GM23338 (cell line): ENCODE measurements at regions not wholly inside any gene's neighbourhood (a gene's known extent, or its start where the extent isn't known, plus 50 kb on each side); places are given as distances from the start of the nearest gene placed in this dataset.

Source experiments
- CREB1 ChIP-seq: fragments of 250-450 bp; sonication (Bioruptor Pico); IDR thresholded peaks from 2 replicates; pipeline ENCODE4 v1.5.0; 2020; ENCODE audit warnings: low read depth, mild to moderate bottlenecking, moderate library complexity
- EZH2 ChIP-seq: fragments of 200-600 bp; sonication (generic); IDR thresholded peaks from one replicate; pipeline ENCODE4 v1.8.0; 2017; ENCODE audit warnings: antibody characterized with exemption, mild to moderate bottlenecking, low read depth; ENCODE audit not compliant: unreplicated experiment
- EZH2phosphoT487 ChIP-seq: fragments of 200-600 bp; sonication (generic); IDR thresholded peaks from one replicate; pipeline ENCODE4 v1.8.1; 2018; ENCODE audit warnings: antibody characterized with exemption; ENCODE audit not compliant: unreplicated experiment
- JUNB ChIP-seq: IDR thresholded peaks from one replicate; pipeline ENCODE4 v1.6.1; 2016; ENCODE audit warnings: antibody characterized with exemption; ENCODE audit not compliant: unreplicated experiment
- POLR2AphosphoS5 ChIP-seq: IDR thresholded peaks from 2 replicates; pipeline ENCODE4 v1.6.1; 2016; ENCODE audit warnings: antibody characterized with exemption, low read depth
- TF ChIP-seq, protein P1 (sequence below), 2 experiments: fragments of 200-600 bp in 1 of 2; sonication (generic) in 1 of 2; conservative IDR thresholded peaks; 2 replicates each; pipeline versions ENCODE4 v1.5.1 to v1.6.1; 2016 to 2017; ENCODE audit warnings: antibody characterized with exemption in 2 of 2, low read depth in 2 of 2, mild to moderate bottlenecking in 2 of 2, moderate library complexity in 1 of 2
- TF ChIP-seq, protein P2 (sequence below): IDR thresholded peaks from 2 replicates; pipeline ENCODE4 v1.6.1; 2016; ENCODE audit warnings: antibody characterized with exemption
- TF ChIP-seq, protein P3 (sequence below): IDR thresholded peaks from one replicate; pipeline ENCODE4 v1.6.1; 2018; ENCODE audit warnings: antibody characterized with exemption; ENCODE audit not compliant: unreplicated experiment

GRCh38 chr22:27089264-27089663 is 431.9 kb downstream of the MIAT start:
- no peak for TF ChIP-seq POLR2AphosphoS5
- TF ChIP-seq, protein P1, sequence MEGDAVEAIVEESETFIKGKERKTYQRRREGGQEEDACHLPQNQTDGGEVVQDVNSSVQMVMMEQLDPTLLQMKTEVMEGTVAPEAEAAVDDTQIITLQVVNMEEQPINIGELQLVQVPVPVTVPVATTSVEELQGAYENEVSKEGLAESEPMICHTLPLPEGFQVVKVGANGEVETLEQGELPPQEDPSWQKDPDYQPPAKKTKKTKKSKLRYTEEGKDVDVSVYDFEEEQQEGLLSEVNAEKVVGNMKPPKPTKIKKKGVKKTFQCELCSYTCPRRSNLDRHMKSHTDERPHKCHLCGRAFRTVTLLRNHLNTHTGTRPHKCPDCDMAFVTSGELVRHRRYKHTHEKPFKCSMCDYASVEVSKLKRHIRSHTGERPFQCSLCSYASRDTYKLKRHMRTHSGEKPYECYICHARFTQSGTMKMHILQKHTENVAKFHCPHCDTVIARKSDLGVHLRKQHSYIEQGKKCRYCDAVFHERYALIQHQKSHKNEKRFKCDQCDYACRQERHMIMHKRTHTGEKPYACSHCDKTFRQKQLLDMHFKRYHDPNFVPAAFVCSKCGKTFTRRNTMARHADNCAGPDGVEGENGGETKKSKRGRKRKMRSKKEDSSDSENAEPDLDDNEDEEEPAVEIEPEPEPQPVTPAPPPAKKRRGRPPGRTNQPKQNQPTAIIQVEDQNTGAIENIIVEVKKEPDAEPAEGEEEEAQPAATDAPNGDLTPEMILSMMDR (conservative IDR thresholded peaks at IDR 0.05; ENCODE audit: low read depth in 2 of 2) = no peak
- TF ChIP-seq EZH2 = no peak
- no peak for TF ChIP-seq JUNB
- no peak for TF ChIP-seq EZH2phosphoT487
- TF ChIP-seq, protein P2, sequence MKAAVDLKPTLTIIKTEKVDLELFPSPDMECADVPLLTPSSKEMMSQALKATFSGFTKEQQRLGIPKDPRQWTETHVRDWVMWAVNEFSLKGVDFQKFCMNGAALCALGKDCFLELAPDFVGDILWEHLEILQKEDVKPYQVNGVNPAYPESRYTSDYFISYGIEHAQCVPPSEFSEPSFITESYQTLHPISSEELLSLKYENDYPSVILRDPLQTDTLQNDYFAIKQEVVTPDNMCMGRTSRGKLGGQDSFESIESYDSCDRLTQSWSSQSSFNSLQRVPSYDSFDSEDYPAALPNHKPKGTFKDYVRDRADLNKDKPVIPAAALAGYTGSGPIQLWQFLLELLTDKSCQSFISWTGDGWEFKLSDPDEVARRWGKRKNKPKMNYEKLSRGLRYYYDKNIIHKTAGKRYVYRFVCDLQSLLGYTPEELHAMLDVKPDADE = no peak
- TF ChIP-seq CREB1 (CRISPR knock-in tag) = no peak
- TF ChIP-seq, protein P3, sequence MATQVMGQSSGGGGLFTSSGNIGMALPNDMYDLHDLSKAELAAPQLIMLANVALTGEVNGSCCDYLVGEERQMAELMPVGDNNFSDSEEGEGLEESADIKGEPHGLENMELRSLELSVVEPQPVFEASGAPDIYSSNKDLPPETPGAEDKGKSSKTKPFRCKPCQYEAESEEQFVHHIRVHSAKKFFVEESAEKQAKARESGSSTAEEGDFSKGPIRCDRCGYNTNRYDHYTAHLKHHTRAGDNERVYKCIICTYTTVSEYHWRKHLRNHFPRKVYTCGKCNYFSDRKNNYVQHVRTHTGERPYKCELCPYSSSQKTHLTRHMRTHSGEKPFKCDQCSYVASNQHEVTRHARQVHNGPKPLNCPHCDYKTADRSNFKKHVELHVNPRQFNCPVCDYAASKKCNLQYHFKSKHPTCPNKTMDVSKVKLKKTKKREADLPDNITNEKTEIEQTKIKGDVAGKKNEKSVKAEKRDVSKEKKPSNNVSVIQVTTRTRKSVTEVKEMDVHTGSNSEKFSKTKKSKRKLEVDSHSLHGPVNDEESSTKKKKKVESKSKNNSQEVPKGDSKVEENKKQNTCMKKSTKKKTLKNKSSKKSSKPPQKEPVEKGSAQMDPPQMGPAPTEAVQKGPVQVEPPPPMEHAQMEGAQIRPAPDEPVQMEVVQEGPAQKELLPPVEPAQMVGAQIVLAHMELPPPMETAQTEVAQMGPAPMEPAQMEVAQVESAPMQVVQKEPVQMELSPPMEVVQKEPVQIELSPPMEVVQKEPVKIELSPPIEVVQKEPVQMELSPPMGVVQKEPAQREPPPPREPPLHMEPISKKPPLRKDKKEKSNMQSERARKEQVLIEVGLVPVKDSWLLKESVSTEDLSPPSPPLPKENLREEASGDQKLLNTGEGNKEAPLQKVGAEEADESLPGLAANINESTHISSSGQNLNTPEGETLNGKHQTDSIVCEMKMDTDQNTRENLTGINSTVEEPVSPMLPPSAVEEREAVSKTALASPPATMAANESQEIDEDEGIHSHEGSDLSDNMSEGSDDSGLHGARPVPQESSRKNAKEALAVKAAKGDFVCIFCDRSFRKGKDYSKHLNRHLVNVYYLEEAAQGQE = no peak
